CD4-positive, alpha-beta T cell treated with Interferon gamma for 1 hour (primary cell): ENCODE measurements at regions not wholly inside any gene's neighbourhood (a gene's known extent, or its start where the extent isn't known, plus 50 kb on each side); places are given as distances from the start of the nearest gene placed in this dataset.
"Not testable (repeated sequence)": the region's sequence is repeated elsewhere in the genome, so short reads cannot be mapped to it uniquely, and the experiment has no call there.

Source experiments
- DNase-seq: peaks from one replicate; pipeline ENCODE4 v3.0.0-alpha.2; 2020

DNA sequence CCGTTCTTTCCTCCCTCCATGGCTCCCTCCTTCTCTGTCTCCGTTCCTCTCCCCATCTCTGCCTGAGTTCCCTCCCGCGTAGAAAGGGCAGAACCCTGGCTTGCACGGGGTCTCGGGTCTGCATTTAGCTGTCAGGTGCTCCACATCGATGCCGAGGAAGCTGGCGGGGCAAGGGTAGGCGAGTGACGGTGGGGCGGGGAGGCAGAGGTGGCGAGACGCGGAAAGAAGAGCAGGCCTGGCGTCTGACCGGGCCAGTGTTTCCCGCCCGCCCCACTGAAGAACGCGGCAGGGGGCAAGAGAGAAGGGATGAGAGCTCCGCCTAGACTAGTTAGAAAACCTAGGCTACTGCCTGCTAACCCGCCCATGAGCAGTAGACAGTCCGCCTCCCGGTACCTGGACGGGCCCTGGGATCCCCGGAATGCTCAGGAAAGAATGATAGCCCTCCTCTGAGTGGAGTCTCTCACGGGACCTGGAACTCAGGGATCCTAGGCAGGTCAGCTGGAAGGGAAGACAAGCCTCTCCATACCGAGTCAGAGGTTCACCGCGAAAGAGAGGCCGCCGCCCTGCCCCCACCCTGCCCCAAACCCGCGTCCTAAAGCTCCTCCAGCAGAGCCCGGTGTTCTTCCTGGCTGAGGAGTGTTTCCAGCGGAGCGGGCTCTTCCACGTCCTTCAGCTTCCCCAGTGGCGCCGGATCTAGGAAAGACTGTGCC is 357.9 kb upstream of the DEFB115 start:
- not testable (repeated sequence) for DNase-seq

DNA sequence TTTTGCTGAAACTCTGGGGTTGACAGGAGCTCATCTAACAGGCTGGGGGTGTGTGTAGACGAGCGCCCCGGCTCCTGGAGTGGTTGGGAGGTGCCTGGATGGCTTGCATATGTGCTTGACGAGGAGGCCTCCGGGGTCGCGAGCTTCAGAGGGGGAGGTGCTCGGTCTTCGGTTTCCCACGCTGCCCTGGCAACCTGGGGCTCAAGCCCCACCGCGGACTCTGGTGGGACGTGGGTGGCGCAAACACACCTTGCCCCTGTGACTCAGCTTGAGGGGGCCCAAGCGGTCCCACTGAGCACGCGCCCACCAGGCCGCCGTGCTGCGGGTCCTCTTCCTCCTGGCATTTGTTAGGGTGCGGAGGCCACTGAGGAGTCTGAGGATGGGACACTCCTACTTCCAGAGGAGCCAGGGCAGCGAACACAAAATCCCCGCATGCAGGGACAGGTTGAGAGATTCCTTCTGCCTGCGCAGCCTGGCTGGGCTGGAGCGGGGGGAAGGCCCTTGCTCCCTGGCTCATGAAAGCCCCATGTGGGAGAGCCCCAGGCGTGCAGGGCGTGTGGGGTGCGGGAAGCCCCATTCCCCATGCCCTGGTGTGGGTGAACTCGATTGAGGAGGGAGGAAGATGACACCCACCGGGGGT is 357.3 kb upstream of the DEFB115 start:
- DNase-seq = not testable (repeated sequence)

DNA sequence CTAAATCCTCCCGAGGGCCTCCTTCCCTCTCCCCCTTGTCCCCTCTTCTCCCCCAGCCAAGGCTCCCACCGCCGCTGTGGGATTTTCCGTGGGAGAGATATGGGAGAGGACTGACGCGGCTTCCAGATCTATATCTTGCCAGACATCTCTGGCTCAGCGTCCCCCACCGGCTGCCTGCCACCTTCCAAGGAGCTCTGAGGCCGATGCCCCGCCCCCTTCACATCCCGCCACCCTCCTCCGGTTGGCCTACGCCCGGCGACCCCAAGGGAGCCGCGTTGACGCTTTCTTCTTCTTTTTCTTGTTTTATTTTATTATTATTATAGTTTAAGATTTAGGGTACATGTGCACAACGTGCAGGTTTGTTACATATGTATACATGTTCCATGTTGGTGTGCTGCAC is 352.2 kb upstream of the DEFB115 start:
- not testable (repeated sequence) for DNase-seq

DNA sequence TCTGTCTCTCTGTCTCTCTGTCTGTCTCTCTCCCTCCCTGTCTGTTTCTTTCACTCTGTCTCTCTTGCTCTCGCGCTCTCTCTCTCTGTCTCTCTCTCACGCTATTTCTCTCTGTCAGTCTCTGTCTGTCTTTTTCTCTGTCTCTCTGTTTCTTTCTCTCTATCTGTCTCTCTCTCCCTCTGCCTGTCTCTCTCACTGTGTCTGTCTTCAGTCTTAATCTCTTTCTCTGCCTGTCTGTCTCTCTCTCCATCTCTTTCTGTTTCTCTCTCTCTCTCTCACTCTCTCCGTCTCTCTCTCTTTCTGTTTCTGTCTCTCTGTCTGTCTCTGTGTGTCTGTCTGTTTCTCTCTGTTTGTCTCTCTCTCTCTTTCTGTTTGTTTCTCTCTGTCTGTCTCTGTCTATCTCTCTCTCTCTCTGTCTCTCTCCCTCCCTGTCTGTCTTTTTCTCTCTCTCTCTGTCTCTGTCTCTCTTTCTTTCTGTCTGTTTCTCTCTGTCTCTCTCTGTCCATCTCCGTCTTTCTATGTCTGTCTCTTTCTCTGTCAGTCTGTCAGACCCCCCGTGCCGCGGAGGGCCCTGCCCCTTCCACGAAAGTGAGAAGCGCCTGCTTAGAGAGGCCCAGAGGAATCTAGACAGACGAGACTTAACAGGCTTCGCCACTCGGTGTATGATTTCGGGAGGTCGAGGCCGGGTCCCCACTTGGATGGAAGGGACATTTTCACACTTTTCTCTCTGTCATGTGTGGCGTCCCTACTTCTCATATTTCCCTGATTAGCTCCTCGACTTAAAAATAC is 346.3 kb upstream of the DEFB115 start:
- DNase-seq = no peak

DNA sequence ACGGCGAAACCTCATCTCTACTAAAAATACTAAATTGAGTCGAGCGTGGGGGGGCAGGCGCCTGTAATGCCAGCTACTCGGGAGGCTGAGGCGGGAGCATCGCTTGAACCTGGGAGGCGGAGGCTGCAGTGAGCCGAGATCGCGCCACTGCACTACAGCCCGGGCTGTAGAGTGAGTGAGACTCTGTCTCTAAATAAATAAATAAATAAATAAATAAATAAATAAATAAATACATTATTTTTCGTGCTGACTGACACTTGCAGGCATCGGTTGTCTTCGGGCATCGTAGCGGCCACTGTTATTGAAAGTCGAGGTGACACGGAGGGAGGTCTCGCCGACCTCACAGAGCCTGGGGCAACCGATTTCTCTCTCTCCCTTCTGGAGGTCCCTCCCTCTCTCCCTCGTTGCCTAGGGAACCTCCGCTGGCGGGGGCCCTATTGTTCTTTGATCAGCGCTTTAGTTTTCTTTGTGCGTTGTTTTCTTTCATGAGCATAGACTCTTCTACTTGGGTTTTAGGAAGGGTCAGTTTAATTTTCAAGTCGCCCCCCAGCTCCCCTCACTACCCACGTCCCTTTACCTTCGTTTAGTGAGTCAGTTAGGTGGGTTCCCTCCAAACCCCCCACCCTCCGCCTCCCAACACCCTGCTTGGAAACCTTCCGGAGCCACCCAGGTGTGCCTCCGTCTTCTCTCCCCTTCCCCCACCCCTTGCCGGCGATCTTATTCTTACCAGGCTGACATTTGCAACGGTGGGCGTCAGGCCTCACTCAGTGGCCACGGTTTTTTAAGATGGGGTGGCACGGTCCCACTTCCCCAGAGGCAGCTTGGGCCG is 345.4 kb upstream of the DEFB115 start:
- DNase-seq = not testable (repeated sequence)

DNA sequence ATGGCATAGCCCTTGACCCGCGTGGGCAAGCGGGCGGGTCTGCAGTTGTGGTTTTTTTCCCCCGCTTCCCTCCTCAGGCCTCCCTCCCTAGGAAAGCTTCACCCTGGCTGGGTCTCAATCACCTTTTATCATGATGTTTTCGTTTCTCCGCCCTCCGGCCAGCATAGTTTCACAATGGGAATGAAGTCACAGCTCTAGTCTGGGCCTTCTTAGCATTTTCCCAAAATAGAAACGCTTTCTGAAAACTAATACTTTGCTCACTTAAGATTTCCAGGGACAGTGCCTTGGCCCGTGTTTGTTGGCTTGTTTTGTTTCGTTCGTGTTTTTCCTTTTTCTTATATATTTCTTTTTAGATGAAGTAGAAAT is 344.8 kb upstream of the DEFB115 start:
- DNase-seq = not testable (repeated sequence)

DNA sequence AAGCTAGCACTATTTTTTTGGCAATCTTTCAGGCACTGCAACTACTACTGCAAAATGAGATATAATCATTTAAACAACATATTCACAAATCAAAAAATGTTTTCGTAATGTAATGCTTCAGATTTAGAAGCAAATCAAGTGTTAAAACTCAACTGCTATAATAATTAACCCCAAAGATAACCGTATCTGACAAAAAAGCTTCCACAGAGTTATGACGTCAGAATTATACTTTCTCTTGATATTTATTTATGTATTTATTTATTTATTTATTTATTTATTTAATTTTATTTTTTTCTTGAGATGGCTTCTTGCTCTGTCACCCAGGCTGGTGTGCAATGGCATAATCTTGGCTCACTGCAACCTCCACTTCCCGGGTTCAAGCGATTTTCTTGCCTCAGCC is 341.1 kb upstream of the DEFB115 start:
- DNase-seq = not testable (repeated sequence)

DNA sequence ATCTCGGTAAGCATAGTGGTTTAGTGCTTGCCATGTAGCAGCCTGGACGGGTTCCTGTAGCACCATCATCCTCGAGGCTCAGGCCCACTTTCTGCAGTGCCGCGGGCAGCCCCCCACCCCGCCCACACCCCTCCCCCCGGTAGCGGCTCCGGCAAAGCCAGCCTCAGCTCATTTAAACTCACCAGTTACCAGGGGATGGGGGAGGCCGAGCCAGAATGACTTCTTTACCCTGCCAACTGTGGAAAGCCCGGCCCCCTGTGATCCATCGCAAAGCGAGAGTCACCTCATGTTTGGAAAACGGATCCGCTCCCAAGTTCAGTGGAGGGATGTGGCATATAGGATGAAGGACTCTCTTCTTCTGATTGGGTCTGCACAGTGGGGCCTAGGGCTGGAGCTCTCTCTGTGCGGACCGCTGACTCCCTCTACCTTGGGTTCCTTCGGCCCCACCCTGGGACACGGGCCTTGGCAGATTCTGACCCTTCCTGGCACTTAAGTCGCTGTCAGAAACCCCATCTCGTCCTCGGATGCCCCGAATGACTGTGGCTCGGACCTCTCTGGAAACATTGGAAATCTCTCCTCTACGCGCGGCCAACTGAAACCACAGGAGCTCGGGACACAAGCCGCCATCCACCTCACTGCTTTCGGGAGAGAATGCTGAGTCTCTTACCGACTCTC is 337.8 kb upstream of the DEFB115 start:
- DNase-seq = no peak

DNA sequence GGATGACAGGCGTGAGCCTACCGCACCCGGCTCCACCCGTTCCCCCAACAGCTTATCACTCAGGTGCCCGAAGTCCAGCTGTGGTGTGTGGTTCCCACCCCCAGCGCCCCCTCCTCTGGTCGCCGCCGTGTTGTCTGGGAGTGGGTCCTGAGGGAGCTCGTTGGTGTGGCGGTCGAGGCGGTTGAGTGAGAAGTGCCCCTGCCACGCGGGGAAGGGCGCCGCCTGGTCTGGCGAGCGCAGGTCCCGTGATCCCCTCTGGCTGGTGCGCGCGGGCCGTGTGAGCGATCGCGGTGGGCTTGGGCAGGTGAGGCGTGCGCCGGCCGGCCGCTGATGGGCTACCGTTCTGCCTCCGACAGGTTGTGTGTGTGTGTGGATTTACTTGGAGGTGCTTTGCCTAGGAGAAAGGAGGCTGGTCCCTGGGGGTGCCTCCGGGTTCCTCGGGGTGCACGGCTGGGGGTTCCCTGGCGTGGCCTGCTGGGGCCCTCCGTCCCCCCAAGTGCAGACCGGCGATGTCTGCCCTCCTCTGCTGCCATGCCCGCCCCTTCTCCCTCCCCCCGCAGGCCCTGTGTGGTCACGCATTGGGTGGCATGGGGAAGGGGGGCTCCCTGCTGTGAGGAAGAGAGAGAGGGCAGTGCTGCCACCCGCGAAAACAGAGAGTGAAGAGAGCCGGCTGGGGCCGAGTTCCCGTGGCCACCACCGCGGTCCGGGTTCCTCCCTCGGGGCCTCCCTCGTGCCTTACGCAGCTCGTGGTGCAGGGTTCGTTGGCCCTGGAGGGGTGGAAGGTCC is 336.0 kb upstream of the DEFB115 start:
- DNase-seq = no peak

DNA sequence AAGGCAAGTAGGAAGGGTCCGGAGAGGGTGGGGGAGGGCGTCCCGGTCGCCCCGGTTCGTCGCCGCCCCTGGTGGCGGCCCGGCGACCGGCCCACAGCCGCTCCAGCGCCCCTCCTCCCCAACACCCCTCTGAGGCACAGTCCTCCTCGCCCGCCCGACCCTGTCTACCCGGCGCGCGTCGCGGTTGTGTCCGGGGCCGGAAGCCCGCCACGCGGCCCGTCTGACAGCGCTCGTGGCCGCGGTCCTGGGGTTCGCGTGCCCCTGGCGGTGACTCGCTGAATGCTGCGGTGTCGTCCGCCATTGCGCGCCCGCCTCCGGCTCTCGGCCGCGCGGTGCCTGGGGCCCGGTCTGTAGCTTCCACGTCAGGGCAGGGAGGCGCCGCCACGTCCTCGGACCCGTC is 335.3 kb upstream of the DEFB115 start:
- no peak for DNase-seq

DNA sequence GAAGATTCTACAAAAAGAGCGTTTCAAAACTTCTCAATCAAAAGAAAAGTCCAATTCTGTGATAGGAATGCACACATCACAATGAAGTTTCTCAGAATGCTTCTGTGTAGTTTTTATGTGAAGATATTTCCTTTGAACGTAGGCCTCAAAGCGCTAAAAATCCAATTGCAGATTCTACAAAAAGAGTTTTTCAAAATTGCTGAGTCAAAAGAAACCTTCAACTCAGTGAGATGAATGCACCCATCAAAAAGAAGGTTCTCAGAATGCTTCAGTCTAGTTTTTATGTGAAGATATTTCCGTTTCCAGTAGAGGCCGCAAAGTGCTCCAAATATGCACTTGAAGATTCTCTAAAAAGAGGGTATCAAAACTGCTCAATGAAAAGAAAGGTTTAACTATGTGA is 319.7 kb upstream of the DEFB115 start:
- no peak for DNase-seq

DNA sequence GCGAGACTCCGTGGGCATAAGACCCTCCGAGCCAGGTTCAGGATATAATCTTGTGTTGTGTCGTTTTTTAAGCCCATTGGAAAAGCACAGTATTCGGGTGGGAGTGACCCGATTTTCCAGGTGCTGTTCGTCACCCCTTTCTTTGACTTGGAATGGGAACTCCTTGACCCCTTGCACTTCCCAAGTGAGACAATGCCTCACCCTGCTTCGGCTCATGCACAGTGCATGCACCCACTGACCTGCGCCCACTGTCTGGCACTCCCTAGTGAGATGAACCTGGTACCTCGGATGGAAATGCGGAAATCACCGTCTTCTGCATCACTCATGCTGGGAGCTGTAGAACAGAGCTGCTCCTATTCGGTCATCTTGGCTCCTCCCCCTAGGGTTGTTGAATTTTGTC is 307.7 kb upstream of the DEFB115 start:
- DNase-seq = no peak

DNA sequence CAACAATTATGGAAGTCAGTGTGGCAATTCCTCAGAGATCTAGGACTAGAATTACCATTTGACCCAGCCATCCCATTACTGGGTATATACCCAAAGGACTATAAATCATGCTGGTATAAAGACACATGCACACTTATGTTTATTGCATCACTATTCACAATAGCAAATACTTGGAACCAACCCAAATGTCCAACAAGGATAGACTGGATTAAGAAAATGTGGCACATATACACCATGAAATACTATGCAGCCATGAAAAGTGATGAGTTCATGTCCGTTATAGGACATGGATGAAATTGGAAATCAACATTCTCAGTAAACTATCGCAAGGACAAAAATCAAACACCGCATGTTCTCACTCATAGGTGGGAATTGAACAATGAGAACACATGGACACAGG is 306.4 kb upstream of the DEFB115 start:
- not testable (repeated sequence) for DNase-seq

DNA sequence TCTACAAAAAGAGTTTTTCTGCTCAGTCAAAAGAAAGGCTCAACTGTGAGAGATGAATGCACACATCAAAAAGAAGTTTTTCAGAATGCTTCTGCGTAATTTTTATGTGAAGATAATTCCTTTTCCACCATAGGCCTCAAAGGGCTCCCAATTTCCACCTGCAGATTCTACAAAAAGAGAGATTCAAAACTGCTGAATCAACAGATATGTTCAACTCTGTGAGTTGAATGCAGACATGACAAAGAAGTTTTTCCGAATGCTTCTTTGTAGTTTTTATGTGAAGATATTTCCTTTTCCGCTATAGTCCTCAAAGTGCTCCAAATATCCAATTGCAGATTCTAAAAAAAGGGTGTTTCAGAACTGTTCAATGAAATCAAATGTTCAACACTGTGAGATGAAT is 300.8 kb upstream of the DEFB115 start:
- DNase-seq = not testable (repeated sequence)

DNA sequence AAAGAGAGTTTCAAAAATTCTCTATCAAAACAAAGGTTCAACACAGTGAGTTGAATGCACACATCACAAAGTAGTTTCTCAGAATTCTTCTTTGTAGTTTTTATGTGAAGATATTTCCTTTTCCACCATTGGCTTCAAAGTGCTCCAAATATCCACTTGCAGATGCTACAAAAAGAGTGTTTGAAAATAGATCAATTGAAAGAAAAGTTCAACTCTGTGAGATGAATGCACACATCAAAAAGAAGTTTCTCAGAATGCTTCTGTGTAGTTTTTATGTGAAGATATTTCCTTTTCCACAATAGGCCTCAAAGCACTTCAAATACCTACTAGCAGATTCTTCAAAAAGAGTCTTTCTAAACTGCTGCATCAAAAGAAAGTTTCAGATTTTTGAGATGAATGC is 298.3 kb upstream of the DEFB115 start:
- not testable (repeated sequence) for DNase-seq

DNA sequence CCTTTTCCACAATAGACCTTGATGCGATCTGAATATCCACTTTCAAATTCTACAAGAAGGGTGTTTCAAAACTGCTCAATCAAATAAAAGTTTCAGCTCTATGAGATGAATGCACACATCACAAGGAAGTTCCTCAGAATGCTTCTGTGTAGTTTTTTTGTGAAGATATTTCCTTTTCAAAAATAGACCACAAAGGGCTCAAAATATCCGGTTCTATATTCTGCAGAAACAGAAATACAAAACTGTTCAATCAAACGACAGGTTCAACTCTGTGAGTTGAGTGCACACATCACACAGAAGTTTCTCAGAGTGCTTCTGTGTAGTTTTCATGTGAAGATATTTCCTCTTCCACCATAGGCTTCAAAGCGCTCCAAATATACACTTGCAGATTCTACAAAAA is 293.9 kb upstream of the DEFB115 start:
- no peak for DNase-seq

DNA sequence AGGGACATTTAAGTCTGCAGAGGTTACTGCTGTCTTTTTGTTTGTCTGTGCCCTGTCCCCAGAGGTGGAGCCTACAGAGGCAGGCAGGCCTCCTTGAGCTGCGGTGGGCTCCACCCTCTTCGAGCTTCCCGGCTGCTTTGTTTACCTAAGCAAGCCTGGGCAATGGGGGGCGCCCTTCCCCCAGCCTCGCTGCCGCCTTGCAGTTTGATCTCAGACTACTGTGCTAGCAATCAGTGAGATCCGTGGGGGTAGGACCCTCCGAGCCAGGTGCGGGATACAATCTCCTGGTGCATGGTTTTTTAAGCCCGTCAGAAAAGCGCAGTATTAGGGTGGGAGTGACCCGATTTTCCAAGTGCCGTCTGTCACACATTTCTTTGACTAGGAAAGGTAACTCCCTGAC is 281.6 kb upstream of the DEFB115 start:
- not testable (repeated sequence) for DNase-seq

DNA sequence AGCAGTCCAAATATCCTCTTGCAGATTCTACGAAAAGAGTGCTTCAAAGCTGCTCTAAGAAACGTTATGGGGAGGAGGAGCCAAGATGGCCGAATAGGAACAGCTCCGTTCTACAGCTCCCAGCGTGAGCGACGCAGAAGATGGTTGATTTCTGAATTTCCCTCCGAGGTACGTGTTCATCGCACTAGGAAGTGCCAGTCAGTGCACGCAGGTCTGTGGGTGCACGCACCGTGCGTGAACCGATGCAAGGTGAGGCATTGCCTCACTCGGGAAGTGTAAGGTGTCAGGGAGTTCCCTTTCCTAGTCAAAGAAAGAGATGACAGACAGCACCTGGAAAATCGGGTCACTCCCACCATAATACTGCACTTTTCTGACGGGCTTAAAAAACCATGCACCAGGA is 272.1 kb upstream of the DEFB115 start:
- DNase-seq = no peak
